GM03348 (cell line): ENCODE measurements at regions not wholly inside any gene's neighbourhood (a gene's known extent, or its start where the extent isn't known, plus 50 kb on each side); places are given as distances from the start of the nearest gene placed in this dataset.

Source experiments
- DNase-seq: peaks from one replicate; pipeline ENCODE4 v3.0.0; 2012; ENCODE audit warnings: low spot score

DNA sequence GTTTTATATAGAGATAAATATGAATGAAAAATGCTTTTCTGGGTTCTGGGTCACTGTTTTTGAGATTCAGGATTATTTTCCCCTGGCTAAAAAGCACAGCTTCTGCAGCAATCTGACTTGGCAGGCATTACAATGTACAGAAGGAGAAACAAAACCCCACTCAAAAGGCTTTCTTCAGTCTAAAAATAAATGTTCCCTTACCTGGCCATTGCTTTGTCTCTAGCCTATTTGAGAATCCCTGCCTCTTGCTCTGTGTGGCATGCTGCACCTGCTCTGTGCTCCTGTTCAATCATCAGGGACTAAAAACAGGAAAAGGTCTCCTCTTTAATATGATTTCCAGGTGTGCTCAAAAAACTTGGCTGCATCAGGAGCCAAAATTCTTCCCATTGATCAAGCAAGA, 187.4 kb upstream of the STAC start:
- DNase-seq, result no peak

DNA sequence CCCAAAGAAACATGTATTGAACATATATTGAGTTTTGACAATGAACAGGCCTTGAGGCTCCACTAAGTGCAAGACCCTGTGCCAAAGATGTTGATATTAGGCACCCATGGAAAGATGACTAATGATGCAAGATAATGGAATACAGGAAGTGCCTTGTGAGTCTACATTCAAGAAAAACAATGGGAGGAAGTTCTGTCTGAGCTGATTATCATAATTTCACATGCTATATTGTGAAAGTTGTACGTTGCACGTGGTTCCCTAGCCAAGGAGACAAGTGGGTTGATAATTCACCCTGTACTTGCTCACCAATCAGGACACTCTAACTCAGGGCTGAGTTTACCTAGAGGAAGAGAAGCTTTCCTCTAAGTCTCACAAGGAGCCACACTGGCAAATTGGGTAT, 186.9 kb upstream of the STAC start:
- no peak for DNase-seq

DNA sequence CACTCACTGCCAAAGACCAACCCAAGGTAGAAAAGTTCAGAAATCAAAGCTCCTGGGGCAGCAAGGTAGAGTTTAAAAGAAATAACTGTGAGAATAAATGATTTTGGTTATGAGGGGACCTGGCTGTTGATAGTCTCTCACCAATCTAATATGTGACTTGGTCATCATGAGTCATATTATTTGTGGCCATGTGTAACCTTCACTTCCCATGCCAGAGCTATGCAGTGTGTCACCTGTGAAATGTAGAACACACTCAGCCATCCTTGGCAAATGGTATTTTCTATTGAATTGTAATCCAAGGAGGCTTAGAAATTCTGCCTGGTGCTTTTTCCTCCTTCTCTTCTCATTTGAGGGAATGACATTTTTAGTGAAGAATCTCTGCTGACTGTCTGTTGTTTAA, 184.2 kb upstream of the STAC start:
- no peak for DNase-seq

DNA sequence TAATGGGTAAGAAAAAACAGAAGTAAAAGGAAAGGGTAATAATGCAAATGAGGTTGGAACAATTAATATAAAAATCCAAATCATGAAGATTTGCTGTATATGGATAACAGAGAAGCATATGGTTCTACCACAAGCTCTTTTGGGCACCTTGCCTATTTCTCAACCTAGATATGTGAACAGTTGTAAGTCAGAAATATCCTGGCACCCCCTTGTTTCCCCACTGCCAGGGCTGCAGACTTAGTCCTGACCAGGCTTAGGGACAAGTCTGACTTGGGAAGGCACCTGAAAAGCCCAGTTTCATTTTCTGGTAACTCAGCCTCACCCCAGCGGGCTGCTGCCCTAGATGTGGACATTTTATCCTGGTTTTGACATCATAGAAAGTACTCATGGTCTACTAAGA, 183.2 kb upstream of the STAC start:
- DNase-seq, result no peak

DNA sequence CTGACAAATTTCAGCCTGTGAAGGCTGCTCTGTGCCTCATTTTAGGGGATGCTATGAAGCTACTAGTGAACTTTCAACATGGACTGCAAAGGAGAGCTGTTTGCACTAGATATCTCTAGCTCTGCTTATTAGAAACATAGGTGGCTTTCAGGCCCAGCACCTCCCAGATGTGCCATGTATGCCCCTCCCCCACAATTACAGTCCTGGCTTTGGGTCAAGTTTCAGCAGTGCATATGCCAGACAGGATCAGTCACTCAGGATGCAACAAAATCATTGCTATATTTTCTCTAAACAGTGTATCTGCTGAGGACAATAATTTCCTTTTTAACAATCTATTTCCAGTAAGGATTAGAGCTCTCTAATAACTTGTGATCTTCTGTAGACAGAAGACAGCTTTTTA, 178.8 kb upstream of the STAC start:
- DNase-seq, result no peak

DNA sequence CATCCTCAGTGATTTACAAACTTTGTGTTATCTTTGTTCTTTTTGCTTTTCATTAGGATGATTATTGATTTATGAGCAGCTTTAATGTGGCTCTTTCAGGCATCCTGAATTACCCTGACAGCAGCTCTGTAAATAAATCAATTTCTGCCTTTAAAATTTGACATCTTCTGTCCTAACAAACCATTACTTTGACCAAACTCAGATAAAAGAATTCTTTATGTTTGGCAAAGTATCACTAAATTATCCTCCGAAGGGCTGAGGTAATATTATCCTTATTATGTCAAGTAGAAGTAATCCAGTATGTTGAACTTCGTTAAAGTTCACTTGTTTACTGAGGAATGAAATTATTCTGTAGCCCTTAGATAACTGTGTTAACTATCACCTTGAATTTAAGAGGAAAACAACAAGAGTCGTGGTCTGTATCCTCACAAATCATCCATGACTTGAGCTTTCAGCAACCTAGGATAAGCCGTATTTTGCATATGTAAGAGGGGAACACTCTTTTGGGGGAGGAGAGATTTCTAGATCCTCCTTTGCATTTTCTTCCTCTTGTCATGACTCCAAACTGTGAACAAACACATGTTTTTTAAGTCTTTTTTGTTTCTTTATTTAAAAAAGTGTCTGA, 173.2 kb upstream of the STAC start:
- DNase-seq, result no peak

DNA sequence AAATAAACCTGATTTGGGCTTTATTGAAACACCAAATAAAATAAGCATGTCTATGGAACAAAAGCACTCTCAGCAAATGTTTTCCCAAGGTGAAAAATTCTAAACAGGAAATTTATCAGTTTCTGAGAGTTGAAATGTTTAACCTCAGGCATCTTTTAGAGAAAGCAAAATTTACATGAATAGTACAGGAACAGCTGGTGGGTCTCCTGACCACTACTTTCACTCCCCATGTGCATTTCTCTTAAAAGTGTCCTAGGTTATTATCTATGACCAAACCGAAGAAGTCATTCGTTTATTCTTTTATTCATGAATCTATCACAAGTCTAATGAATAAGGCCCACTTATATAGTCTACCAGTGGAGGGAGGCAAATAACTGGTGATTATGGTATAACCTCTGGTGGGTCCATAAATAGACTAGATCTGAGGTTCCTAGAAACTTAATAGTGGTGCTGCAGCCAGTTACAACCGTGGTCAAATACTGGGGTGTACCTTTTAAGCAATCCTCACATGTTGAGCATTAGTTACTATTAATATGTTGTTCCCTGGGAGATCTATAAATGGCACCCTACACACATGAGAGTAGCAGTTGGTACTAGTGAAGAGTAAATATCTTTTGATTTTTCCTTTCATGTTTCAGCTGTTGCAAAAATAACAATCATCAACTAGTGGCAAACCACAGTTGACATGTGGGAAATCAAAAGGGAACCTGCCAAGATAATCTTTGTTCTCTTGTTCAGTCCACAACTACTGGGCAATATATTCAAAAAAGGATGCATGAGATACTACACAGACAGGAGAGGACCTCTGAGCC, 169.3 kb upstream of the STAC start:
- no peak for DNase-seq

DNA sequence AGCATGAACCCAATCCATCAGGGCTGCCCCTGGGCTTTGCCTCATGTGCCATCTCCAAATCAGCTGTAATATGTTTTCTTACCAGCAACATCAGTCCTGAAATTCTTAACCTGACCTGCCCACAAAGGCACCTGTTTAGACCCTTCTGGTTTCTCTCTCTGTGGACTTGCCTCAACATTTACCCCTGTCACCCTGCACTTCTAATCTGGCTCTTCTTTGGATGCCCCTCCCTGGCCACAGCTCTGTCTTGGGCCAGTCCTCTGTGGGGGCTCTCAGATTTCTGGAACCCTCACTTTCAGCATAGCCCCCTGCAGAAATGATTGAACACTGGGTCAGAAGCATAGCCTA, 168.7 kb upstream of the STAC start:
- no peak for DNase-seq

DNA sequence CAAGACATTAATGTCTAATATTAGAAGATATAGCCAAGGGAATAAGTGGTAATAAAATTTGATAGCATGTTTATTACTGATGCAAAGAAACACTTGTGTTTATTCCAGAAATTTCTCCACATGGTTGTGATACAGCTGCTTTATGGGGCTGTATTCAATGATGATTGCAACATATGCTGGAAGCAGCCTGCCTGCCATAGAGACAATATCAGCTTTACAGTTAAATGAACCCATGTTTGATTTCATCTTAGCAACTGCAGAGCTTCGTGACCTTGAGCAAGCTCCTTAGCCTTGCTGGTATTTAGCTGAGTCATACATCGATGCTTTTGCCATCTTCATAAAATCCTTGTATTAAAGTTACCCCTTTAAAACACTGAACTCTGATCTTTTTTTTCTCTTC, 168.1 kb upstream of the STAC start:
- peak; percentile 64 for DNase-seq

DNA sequence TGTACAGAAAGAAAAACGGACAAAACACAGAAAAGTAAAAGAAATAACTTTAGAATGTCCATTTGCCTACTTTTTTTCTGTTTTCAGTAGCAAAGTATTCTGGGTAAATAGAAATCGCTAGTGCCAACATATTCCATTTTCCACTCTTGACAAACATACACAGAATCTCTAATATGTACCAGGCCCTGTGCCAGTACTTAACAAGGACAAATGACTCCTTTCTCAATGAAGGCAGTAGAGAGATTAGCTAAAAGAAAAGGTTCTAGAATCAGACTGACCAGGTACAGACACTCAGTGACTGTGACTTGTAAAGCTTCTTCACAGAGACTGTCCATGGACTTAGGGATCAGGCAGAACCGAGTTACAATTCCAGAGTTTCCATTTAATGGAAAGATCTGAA, 165.8 kb upstream of the STAC start:
- DNase-seq, result no peak

DNA sequence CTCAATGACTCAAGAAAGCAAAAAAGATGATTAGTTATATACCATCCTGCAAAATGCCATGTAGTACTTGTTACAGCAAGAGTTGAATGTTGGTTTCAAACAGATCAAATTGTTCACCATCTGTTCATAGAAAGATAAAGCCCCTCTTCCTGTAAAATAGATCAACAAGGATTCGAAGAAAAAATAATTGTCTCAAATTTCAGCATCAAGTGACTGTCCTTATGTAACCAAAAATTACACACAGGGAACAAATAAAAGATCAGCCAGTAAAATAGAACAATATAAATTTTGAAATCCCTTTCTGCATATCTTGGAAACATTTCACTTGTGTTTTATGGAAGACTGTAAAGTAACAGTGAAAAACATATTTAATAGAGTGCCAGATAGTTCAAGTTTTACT, 165.1 kb upstream of the STAC start:
- no peak for DNase-seq

DNA sequence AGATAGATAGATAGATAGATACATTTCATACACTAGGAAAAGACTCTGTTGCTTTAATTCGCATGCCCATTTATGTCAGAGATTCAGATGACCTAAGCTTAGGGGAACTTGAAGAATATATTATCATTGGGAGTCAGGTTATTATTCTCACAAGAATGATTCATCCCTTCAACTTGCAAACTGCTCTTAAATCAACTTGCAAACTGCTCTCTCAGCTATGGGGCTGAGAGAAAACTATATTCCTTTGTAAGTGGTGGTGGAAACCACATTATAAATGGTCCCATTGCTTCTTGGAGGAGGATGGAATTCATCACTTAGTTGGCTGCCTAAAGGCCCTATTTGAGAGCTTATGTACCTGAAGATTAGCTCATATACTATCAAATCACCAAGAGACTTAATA, 160.9 kb upstream of the STAC start:
- DNase-seq, result peak; percentile 29

DNA sequence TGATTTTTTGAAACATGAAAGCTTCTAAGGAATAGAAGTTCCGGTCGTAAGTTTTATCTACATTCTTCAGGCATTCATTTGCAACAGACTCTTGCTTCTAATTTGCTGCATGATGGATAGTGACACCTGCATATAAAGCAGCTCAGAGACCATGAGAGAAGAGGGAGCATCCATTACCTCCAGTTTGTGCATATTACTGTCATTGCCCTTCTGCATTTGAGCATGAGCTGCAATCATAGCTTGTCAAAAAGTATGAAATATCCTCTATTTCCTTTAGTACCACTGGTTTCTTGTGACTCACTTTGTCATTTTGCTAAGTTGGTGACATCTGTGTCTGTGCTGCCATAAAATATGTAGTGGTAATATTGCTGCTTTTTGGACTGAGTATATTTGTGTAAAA, 160.1 kb upstream of the STAC start:
- DNase-seq, result no peak

DNA sequence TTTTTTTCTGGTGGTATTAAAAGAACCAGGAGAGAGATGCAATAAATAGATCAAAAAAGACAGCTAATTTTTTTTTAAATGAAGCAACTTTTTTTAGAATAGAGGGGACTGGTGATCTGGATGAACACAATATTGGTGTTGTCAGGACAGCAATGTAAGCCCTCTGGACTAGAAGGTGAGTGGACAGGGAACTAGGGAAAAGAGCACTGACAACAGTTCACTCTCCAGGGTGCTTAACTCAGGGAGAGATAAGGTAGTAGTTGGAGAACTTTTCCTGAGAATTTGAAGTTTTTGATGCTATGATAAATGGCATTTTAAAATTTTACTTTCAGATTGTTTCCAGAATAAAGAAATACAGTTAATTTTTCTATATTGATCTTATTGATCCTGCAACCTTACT, 158.3 kb upstream of the STAC start:
- no peak for DNase-seq

DNA sequence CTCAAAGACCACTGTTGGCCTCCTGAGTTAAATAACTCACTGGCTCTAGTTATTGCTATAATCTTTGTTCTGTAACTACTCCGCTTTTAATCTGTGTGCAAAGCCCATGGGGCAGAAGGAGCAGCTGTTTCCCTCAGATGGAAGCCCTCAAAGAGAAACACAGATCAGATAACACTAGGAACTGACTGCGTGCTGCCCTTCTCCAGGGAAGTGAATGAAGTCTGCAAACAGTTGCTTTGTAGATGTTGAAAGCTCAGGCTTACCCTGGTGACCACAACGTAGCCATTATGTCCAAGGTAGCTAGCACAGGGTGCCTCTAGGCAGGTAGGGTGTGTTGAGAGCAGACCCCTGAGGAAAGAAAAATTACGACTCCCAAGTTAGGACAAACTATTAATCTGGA, 152.3 kb upstream of the STAC start:
- no peak for DNase-seq

DNA sequence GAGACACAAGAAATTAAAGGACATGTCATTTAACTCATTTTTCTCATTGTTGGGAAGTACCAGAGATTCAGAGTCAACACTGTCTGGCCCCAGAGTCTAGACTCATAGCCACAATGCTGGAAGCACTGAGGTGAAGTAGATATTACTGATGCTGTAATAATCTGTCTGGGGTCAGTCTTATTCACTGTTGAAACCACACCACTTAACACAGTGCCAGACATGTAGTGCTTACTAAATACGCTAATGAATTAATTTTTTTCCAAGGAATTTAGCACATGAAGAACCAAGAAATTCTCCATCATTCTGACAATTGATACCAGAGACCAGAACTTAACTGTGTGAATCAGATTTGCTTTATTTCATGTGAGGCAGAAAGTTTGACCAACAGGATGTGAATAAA, 150.8 kb upstream of the STAC start:
- no peak for DNase-seq

DNA sequence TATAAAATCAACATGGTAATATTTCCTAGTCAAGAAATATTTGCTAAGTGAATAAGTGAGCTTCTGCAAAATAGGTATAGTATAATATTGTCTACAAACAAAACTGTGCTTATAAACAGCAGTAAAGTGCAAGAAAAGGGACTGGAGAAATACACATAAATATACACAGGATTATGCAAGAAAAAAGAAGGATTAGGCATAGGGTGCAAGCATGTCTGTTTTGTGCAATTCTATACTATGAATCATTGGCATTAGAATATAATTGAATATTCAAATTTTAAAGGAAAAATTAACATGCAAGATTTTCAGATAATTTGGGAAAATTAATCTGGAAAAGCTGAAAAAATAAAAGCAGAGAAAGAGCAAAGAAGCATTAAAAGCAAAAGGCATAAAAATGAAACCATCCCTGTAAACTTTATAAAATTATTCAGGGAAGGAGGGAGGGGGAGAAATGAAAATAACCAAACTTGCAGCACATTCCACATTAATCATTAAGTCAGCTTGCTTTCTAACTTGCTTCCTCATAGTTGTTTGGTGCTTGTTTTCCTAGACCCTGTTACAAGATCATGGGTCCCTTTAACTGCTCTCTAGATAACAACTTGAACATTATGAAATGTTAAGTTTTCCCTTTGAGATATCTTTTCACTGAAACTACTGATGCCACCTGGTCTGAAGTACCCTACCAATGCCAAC, 147.4 kb upstream of the STAC start:
- DNase-seq, result no peak

DNA sequence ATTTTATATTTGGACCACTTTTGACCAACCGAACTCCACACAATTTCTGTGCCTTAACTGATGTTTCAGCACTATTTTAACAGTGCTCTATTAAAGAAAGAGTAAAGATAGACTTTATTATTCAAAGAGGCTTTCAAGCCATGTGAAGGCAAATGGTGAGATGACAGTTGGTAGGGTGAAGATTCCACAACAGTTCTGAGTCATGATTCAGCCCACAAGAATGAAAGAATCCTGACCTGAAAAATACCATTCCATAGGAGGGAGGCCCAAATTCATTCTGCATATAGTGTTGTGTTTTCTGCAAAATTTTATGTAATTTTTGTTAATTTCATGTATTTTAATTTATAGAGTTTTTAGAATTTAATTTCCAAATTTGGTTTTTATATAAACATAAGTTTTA, 135.6 kb upstream of the STAC start:
- DNase-seq, result peak; percentile 76

DNA sequence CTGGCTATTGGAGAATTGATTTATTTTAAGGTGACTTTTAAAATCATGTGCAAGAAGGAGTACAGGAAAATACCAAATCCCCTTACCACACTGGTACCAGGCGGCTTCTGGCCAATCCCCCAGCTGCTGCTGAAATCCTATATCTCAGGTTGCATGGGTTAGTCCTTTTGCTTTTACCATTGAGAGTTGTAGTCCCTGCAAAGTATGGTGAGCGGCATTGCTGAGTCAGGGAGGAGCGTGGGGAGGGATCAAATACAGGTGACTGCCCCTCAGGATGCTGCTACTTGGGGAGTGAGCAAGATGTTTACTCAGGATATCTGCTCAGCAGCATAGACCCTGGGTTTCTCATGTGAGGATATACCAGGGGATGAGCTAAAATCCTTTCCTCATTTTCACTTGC, 131.9 kb upstream of the STAC start:
- no peak for DNase-seq

DNA sequence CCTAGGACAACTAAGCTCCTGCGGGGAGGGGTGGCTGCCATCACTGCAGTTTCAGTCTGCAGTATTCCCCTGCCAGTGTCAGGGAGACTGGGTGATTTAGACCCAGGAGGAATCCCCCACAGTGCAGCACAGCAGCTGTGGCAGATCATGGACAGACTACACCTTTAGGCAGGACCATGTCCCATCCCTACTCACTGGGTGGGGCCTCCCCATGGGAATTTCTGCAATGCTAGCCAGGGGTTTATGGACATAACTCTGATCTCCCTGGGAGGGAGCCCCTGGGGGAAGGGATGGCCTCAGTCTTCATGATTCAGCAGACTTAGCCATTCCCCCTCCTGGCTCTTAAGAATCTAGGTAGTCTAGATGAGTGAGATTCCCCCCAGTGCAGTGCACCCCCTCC, 130.1 kb upstream of the STAC start:
- no peak for DNase-seq

DNA sequence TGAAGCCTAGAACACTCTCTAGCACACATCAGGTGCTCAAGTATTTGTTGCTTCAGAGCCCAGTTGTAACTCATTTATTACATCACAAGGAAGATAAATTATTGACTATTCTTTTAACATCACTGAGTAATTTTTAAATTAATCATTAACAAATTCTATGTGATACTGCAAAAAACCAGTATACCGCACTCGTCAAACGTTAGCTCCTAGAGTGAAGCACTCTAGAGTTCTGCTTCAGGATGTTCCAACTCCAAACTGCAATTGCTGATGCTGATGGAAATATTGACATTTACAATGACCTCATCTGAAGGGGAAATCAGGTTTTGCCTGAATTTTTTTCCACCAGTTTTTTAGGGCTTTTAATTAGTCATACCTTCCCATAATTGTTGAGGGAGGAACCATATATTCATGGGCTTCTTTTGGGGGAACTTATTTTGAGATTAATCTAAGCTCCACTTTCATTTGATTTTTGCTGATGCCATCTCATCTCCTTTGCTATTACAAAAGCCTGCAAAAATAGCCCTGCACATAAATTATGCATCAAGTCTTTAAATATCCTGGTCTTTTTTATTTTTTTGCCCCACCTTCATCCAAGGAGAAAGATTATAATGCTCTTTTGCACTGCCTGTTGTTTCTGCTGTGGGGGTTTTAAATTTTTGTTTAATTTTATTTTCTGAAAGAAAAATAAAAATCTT, 123.0 kb upstream of the STAC start:
- no peak for DNase-seq

DNA sequence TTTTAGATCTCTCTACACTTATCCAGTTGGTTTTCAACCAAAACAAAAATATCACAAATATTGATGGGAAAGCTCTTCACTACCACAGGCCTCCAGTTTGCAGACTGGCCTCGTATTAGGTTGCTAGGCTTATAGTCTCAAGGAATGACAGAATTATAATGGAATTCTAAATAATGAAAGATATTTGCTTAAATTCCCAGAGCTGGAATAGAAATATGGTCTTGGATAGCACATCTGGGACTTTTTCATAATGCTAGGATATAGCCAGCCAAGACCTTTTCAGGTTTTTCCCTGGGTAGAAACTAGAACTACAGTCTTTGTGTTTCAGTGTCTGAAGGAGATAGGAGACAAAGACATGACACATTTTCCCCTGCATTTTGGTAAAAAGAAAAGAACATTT, 121.9 kb upstream of the STAC start:
- peak; percentile 29 for DNase-seq

DNA sequence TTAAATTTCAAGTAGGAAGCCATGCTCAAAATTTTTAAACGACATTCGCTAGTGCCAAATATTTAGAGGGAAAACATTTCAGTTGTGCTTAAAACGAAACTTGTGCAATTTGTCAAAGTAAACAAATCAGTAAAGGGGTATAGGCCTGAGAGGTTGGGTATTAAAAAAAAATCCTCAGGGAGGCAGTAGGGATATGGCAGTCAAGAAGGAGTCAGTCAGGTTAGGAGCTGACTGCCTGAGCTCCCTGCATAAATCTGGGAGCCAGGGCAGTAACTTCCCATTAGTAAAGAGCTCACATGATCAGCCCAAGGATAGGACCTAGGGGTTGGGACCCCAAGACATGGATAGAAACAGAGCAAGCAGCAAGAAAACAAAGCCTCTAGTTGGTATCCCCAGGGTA, 120.7 kb upstream of the STAC start:
- DNase-seq, result no peak
